ENCODE measurements at regions not wholly inside any gene's neighbourhood (a gene's known extent, or its start where the extent isn't known, plus 50 kb on each side); places are given as distances from the start of the nearest gene placed in this dataset.
A peak's percentile ranks its signal among the peaks of the same experiment; 100 is the strongest.

- TF ChIP-seq EZH2phosphoT487 (IDR thresholded peaks at IDR 0.05; ENCODE audit: borderline replicate concordance, low read depth, low read length) (no peak), CTCF (conservative IDR thresholded peaks at IDR 0.05; ENCODE audit: low read length) (no peak)
- intact Hi-C loops (cut with micrococcal nuclease; ENCODE audit: unreplicated experiment), result loop anchor here (5.0 kb wide), 1 partner anchor 57 kb away; no protein-coding TSS in a partner anchor
- Histone ChIP-seq H3K9me3 (ENCODE audit: low read length) (peaks cover 15% of the 10 kb centered on the region), H3K36me3 (ENCODE audit: insufficient read depth, low read length) (no peaks in the 10 kb centered on the region; the same call in 1 of the 2 replicates), H4K20me1 (ENCODE audit: insufficient read depth, low read length) (no peaks in the 10 kb centered on the region), H2AFZ (ENCODE audit: low read length) (peak overlapping the region; percentile 24; the same call in 1 of the 2 replicates), H3K9me2 (ENCODE audit: insufficient read depth, low read length) (no peaks in the 10 kb centered on the region), H3K79me2 (ENCODE audit: insufficient read depth, low read depth, low read length) (no peaks in the 10 kb centered on the region), H3K27ac (ENCODE audit: low read depth, low read length, poor library complexity, severe bottlenecking) (no peak overlapping the region), H3K4me1 (ENCODE audit: insufficient read depth, low read length, poor library complexity, severe bottlenecking) (no peaks in the 10 kb centered on the region), H3K4me2 (ENCODE audit: low read length) (no peak overlapping the region), H3K4me3 (ENCODE audit: low read depth, low read length, poor library complexity, severe bottlenecking) (no peak overlapping the region)
- BruUV-seq (replicated peaks), result no TSS peak
- ChIA-PET CTCF (ENCODE audit: unreplicated experiment) (interaction anchor here (0.6 kb wide), 2 partner anchors 213 to 1515 kb away, joined by 3 read pairs; no protein-coding TSS in a partner anchor), POLR2A (interaction anchor here (0.7 kb wide), 1 partner anchor 1536 kb away, joined by 3 read pairs; no protein-coding TSS in a partner anchor)
- no peak for DNase-seq (ENCODE audit: low spot score)
Observed at GRCh38 chr13:46490129-46490528, 62.8 kb upstream of the LRCH1 start.

- no peak overlapping the region for H3K4me2 ChIP-seq (ENCODE audit: low read length)
- H3K27ac ChIP-seq (ENCODE audit: low read depth, low read length, poor library complexity, severe bottlenecking), result no peak overlapping the region
- H3K9me2 ChIP-seq (ENCODE audit: insufficient read depth, low read length), result no peaks in the 10 kb centered on the region
- intact Hi-C loops (cut with micrococcal nuclease; ENCODE audit: unreplicated experiment), result loop anchor here (5.0 kb wide), 1 partner anchor 58 kb away; no protein-coding TSS in a partner anchor
- H2AFZ ChIP-seq (ENCODE audit: low read length), result peak overlapping the region; percentile 24; the same call in 1 of the 2 replicates
- no peaks in the 10 kb centered on the region; the same call in 1 of the 2 replicates for H3K36me3 ChIP-seq (ENCODE audit: insufficient read depth, low read length)
- H3K4me1 ChIP-seq (ENCODE audit: insufficient read depth, low read length, poor library complexity, severe bottlenecking), result no peaks in the 10 kb centered on the region
- ChIA-PET POLR2A (interaction anchor here (0.7 kb wide), 1 partner anchor 1536 kb away, joined by 3 read pairs; no protein-coding TSS in a partner anchor), CTCF (ENCODE audit: unreplicated experiment) (no interaction called here)
- H4K20me1 ChIP-seq (ENCODE audit: insufficient read depth, low read length), result no peaks in the 10 kb centered on the region
- no TSS peak for BruUV-seq (replicated peaks)
- H3K79me2 ChIP-seq (ENCODE audit: insufficient read depth, low read depth, low read length), result no peaks in the 10 kb centered on the region
- DNase-seq (ENCODE audit: low spot score), result no peak
- TF ChIP-seq EZH2phosphoT487 (IDR thresholded peaks at IDR 0.05; ENCODE audit: borderline replicate concordance, low read depth, low read length) (no peak), CTCF (conservative IDR thresholded peaks at IDR 0.05; ENCODE audit: low read length) (no peak)
- H3K4me3 ChIP-seq (ENCODE audit: low read depth, low read length, poor library complexity, severe bottlenecking), result no peak overlapping the region
- peaks cover 20% of the 10 kb centered on the region for H3K9me3 ChIP-seq (ENCODE audit: low read length)
Observed at GRCh38 chr13:46489586-46490023, 63.4 kb upstream of the LRCH1 start.

GRCh38 chr13:46487748-46488147, 65.2 kb upstream of the LRCH1 start:
- H3K79me2 ChIP-seq (ENCODE audit: insufficient read depth, low read depth, low read length), result no peaks in the 10 kb centered on the region
- H3K4me1 ChIP-seq (ENCODE audit: insufficient read depth, low read length, poor library complexity, severe bottlenecking), result no peaks in the 10 kb centered on the region
- BruUV-seq (replicated peaks), result no TSS peak
- no peak overlapping the region for H3K27ac ChIP-seq (ENCODE audit: low read depth, low read length, poor library complexity, severe bottlenecking)
- H3K9me2 ChIP-seq (ENCODE audit: insufficient read depth, low read length), result no peaks in the 10 kb centered on the region
- H4K20me1 ChIP-seq (ENCODE audit: insufficient read depth, low read length), result no peaks in the 10 kb centered on the region
- H3K4me2 ChIP-seq (ENCODE audit: low read length), result no peak overlapping the region
- no peak for TF ChIP-seq EZH2phosphoT487 (IDR thresholded peaks at IDR 0.05; ENCODE audit: borderline replicate concordance, low read depth, low read length)
- TF ChIP-seq CTCF (conservative IDR thresholded peaks at IDR 0.05; ENCODE audit: low read length), result no peak
- no peak overlapping the region for H2AFZ ChIP-seq (ENCODE audit: low read length)
- H3K36me3 ChIP-seq (ENCODE audit: insufficient read depth, low read length), result no peaks in the 10 kb centered on the region; the same call in 1 of the 2 replicates
- H3K4me3 ChIP-seq (ENCODE audit: low read depth, low read length, poor library complexity, severe bottlenecking), result no peak overlapping the region
- ChIA-PET CTCF (ENCODE audit: unreplicated experiment) (no interaction called here), POLR2A (no interaction called here)
- peaks cover 33% of the 10 kb centered on the region for H3K9me3 ChIP-seq (ENCODE audit: low read length)
- no peak for DNase-seq (ENCODE audit: low spot score)
- intact Hi-C loops (cut with micrococcal nuclease; ENCODE audit: unreplicated experiment), result no loop called here

Data from OCI-LY7 (cell line).